IMR-90 (cell line): ENCODE measurements at regions not wholly inside any gene's neighbourhood (a gene's known extent, or its start where the extent isn't known, plus 50 kb on each side); places are given as distances from the start of the nearest gene placed in this dataset.

ENCODE experiments used
- ATAC-seq: fragments of 200-7000 bp; cut with Tn5 transposase; 2 replicates; pipeline ENCODE4 v1.9.1; 2020; ENCODE audit warnings: low read depth, mild to moderate bottlenecking, moderate library complexity
- BruUV-seq: library from RNA; stranded (reverse); fragments of 400-500 nt; replicated peaks from 2 replicates; lab custom pipeline; 2021; lab: Mats Ljungman, UMichigan
- CTCF ChIA-PET: fragments of 300-600 bp; formaldehyde crosslinking; extraction: SDS; loops from one replicate; lab custom pipeline; 2021; ENCODE audit warnings: antibody characterized with exemption; lab: Yijun Ruan, JAX
- POLR2A ChIA-PET: fragments of 300-600 bp; sonication (Branson Sonifier 250); formaldehyde crosslinking; loops from one replicate; lab custom pipeline; 2022; ENCODE audit warnings: antibody characterized with exemption; ENCODE audit not compliant: unreplicated experiment; lab: Charles Lee
- DNase-seq: peaks from one replicate; pipeline ENCODE4 v3.0.0; 2013
- H2AFZ ChIP-seq: replicated peaks from 2 replicates; pipeline ENCODE3; 2013; ENCODE audit warnings: low read length, mild to moderate bottlenecking; ENCODE audit not compliant: poor library complexity
- H2AK5ac ChIP-seq: 2 replicates; pipeline ENCODE4 v1.6.1; 2013; ENCODE audit warnings: low read depth, low read length, inconsistent platforms
- H2AK9ac ChIP-seq: replicated peaks from 2 replicates; pipeline ENCODE3; 2013; ENCODE audit warnings: mild to moderate bottlenecking, low read depth, low read length, moderate library complexity; ENCODE audit not compliant: poor library complexity
- H2BK120ac ChIP-seq: 2 replicates; pipeline ENCODE4 v1.6.1; 2013; ENCODE audit warnings: low read depth, low read length, inconsistent platforms
- H2BK15ac ChIP-seq: 3 replicates; pipeline ENCODE4 v1.6.1; 2013; ENCODE audit warnings: low read depth, low read length, inconsistent platforms
- H2BK20ac ChIP-seq: 2 replicates; pipeline ENCODE4 v1.6.1; 2013; ENCODE audit warnings: low read depth, mild to moderate bottlenecking, inconsistent platforms, low read length, moderate library complexity
- H2BK5ac ChIP-seq: 2 replicates; pipeline ENCODE4 v1.6.1; 2013; ENCODE audit warnings: mild to moderate bottlenecking, low read depth, low read length, inconsistent platforms; ENCODE audit not compliant: poor library complexity, severe bottlenecking
- H3K14ac ChIP-seq: replicated peaks from 2 replicates; pipeline ENCODE4 v1.6.1; 2013; ENCODE audit warnings: low read depth, low read length, inconsistent platforms
- H3K18ac ChIP-seq: 2 replicates; pipeline ENCODE4 v1.6.1; 2013; ENCODE audit warnings: low read depth, low read length, control low read depth
- H3K23ac ChIP-seq: 2 replicates; pipeline ENCODE4 v1.6.1; 2013; ENCODE audit warnings: low read depth, low read length, inconsistent platforms
- H3K27ac ChIP-seq: 2 replicates; pipeline ENCODE4 v1.5.1; 2013; ENCODE audit warnings: mild to moderate bottlenecking, control low read depth, low read length; ENCODE audit not compliant: insufficient read depth
- H3K27me3 ChIP-seq: 2 replicates; pipeline ENCODE4 v1.6.1; 2013; ENCODE audit warnings: low read length; ENCODE audit not compliant: control insufficient read depth, insufficient read depth
- H3K36me3 ChIP-seq: 2 replicates; pipeline ENCODE4 v1.6.1; 2013; ENCODE audit warnings: low read length, mixed read lengths; ENCODE audit not compliant: control insufficient read depth, insufficient read depth
- H3K4ac ChIP-seq: 2 replicates; pipeline ENCODE4 v1.6.1; 2013; ENCODE audit warnings: low read depth, low read length, inconsistent platforms
- H3K4me1 ChIP-seq: 2 replicates; pipeline ENCODE4 v1.6.1; 2013; ENCODE audit warnings: low read length, mixed read lengths; ENCODE audit not compliant: control insufficient read depth, insufficient read depth
- H3K4me2 ChIP-seq: 2 replicates; pipeline ENCODE4 v1.6.1; 2013; ENCODE audit warnings: low read depth, mild to moderate bottlenecking, control low read depth, low read length, moderate library complexity
- H3K4me3 ChIP-seq: 2 replicates; pipeline ENCODE4 v1.5.1; 2013; ENCODE audit warnings: low read depth, mild to moderate bottlenecking, control low read depth, low read length, moderate library complexity; ENCODE audit not compliant: insufficient read depth
- H3K56ac ChIP-seq: 2 replicates; pipeline ENCODE4 v1.6.1; 2013; ENCODE audit warnings: low read length, inconsistent platforms; ENCODE audit not compliant: insufficient read depth; ENCODE audit errors: extremely low read depth
- H3K79me1 ChIP-seq, 2 experiments: 2 replicates each; pipeline ENCODE4 v1.6.1; 2013; ENCODE audit warnings: low read length in 2 of 2, inconsistent platforms in 1 of 2, low read depth in 1 of 2
- H3K9ac ChIP-seq: 2 replicates; pipeline ENCODE4 v1.6.1; 2013; ENCODE audit warnings: low read depth, low read length, control low read depth
- H3K9me1 ChIP-seq: 2 replicates; pipeline ENCODE4 v1.6.1; 2013; ENCODE audit warnings: low read length, inconsistent platforms; ENCODE audit not compliant: insufficient read depth
- H3K9me3 ChIP-seq: 2 replicates; pipeline ENCODE4 v1.6.1; 2013; ENCODE audit warnings: low read length; ENCODE audit not compliant: control insufficient read depth, insufficient read depth
- H4K20me1 ChIP-seq: 2 replicates; pipeline ENCODE4 v1.6.1; 2013; ENCODE audit warnings: low read length, inconsistent platforms; ENCODE audit not compliant: insufficient read depth
- H4K5ac ChIP-seq: 2 replicates; pipeline ENCODE4 v1.6.1; 2013; ENCODE audit warnings: mild to moderate bottlenecking, low read depth, low read length, control low read depth
- H4K8ac ChIP-seq, 2 experiments: 2 replicates each; pipeline ENCODE4 v1.6.1; 2013; ENCODE audit warnings: low read depth in 2 of 2, low read length in 2 of 2, control low read depth in 1 of 2, inconsistent platforms in 1 of 2
- H4K91ac ChIP-seq: 2 replicates; pipeline ENCODE4 v1.6.1; 2013; ENCODE audit warnings: low read depth, low read length, inconsistent platforms; ENCODE audit not compliant: insufficient read depth
- CEBPB ChIP-seq: IDR thresholded peaks from 2 replicates; pipeline ENCODE4 v1.6.1; 2012; ENCODE audit warnings: low read depth, low read length, improper control_type of control experiment
- FOS ChIP-seq: fragments of 150-350 bp; IDR thresholded peaks from 2 replicates; pipeline ENCODE4 v1.6.1; 2016; ENCODE audit warnings: low read depth, low read length
- MAFK ChIP-seq: IDR thresholded peaks from 2 replicates; pipeline ENCODE4 v1.6.1; 2012; ENCODE audit warnings: low read depth, low read length, improper control_type of control experiment
- MAZ ChIP-seq: IDR thresholded peaks from 2 replicates; pipeline ENCODE4 v1.6.1; 2012; ENCODE audit warnings: low read depth, mild to moderate bottlenecking, low read length, improper control_type of control experiment, moderate library complexity, borderline replicate concordance
- RAD21 ChIP-seq: IDR thresholded peaks from 2 replicates; pipeline ENCODE4 v1.6.1; 2012; ENCODE audit warnings: low read length, improper control_type of control experiment
- USF2 ChIP-seq: fragments of 150-350 bp; IDR thresholded peaks from 2 replicates; pipeline ENCODE4 v1.6.1; 2017; ENCODE audit warnings: mild to moderate bottlenecking, antibody characterized with exemption, low read length, low read depth
- WGBS, 2 experiments: methylation state at CpG; one replicate each; pipeline versions ENCODE4 v1.1.5 to v1.1.7; 2013; ENCODE audit warnings: missing lambda C conversion rate in 2 of 2; ENCODE audit not compliant: insufficient read length in 1 of 2; ENCODE audit errors: extremely low coverage in 2 of 2; 5-methylcytosine and 5-hydroxymethylcytosine counted together
- dilution Hi-C: fragments of 300-500 bp; cut with HindIII; formaldehyde crosslinking; loops from one replicate; pipeline ENCODE4 v1.14.3; 2018; ENCODE audit warnings: low sequenced_read_pairs; ENCODE audit not compliant: unreplicated experiment
- in situ Hi-C: fragments of 300-500 bp; cut with MboI; formaldehyde crosslinking; loops from 3 replicates; pipeline ENCODE4 v1.14.3; 2019; ENCODE audit warnings: low sequenced_read_pairs, inconsistent platforms, mixed read lengths
- intact Hi-C: fragments of 100-400 bp; cut with micrococcal nuclease; formaldehyde crosslinking; loops from 2 replicates; pipeline ENCODE4 v1.10.0; 2022
- TF ChIP-seq, protein P1 (sequence below): conservative IDR thresholded peaks from 2 replicates; pipeline ENCODE4 v1.5.1; 2012; ENCODE audit warnings: mild to moderate bottlenecking, low read depth, low read length, improper control_type of control experiment

GRCh38 chr2:181738563-181738962 is 58.2 kb upstream of the NEUROD1 start:
- H3K27ac ChIP-seq, result no peak overlapping the region
- H3K79me1 ChIP-seq, result no peaks in the 10 kb centered on the region
- H2BK5ac ChIP-seq, result no peak overlapping the region
- H4K20me1 ChIP-seq, result no peaks in the 10 kb centered on the region
- no peak overlapping the region for H4K5ac ChIP-seq
- no peak overlapping the region for H2BK15ac ChIP-seq
- intact Hi-C loops (no loop called here), dilution Hi-C loops (no loop called here), in situ Hi-C loops (loop anchor here (5.0 kb wide), 1 partner anchor 339 kb away; no protein-coding TSS in a partner anchor)
- no CpG with 5 or more reads among the region's 4 CpGs for WGBS, 2 experiments
- no peaks in the 10 kb centered on the region for H3K36me3 ChIP-seq
- POLR2A ChIA-PET, result no interaction called here
- H2BK120ac ChIP-seq, result no peak overlapping the region
- H3K27me3 ChIP-seq, result no peaks in the 10 kb centered on the region
- H3K9me3 ChIP-seq, result no peaks in the 10 kb centered on the region
- no peak for ATAC-seq
- H3K18ac ChIP-seq, result no peak overlapping the region
- H3K9me1 ChIP-seq, result no peaks in the 10 kb centered on the region
- H3K4me1 ChIP-seq, result no peaks in the 10 kb centered on the region; the same call in 1 of the 2 replicates
- no peak for TF ChIP-seq CEBPB
- no peak for TF ChIP-seq MAFK
- TF ChIP-seq, protein P1, sequence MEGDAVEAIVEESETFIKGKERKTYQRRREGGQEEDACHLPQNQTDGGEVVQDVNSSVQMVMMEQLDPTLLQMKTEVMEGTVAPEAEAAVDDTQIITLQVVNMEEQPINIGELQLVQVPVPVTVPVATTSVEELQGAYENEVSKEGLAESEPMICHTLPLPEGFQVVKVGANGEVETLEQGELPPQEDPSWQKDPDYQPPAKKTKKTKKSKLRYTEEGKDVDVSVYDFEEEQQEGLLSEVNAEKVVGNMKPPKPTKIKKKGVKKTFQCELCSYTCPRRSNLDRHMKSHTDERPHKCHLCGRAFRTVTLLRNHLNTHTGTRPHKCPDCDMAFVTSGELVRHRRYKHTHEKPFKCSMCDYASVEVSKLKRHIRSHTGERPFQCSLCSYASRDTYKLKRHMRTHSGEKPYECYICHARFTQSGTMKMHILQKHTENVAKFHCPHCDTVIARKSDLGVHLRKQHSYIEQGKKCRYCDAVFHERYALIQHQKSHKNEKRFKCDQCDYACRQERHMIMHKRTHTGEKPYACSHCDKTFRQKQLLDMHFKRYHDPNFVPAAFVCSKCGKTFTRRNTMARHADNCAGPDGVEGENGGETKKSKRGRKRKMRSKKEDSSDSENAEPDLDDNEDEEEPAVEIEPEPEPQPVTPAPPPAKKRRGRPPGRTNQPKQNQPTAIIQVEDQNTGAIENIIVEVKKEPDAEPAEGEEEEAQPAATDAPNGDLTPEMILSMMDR, result no peak
- TF ChIP-seq RAD21, result no peak
- no peak for TF ChIP-seq USF2
- TF ChIP-seq FOS, result no peak
- TF ChIP-seq MAZ, result no peak
- DNase-seq, result no peak
- CTCF ChIA-PET, result interaction anchor here (0.6 to 1.1 kb wide), 7 partner anchors 68 to 1625 kb away, joined by 3 to 5 read pairs (median 3); no protein-coding TSS in a partner anchor
- H3K23ac ChIP-seq, result no peak overlapping the region
- H3K4ac ChIP-seq, result no peak overlapping the region
- H2AK9ac ChIP-seq, result no peak overlapping the region
- no peak overlapping the region for H3K56ac ChIP-seq
- no peak overlapping the region for H3K14ac ChIP-seq
- H2AFZ ChIP-seq, result no peak overlapping the region
- BruUV-seq, result no TSS peak
- no peak overlapping the region for H4K8ac ChIP-seq
- no peak overlapping the region for H2AK5ac ChIP-seq
- no peak overlapping the region for H2BK20ac ChIP-seq
- H3K4me2 ChIP-seq, result no peak overlapping the region
- H4K91ac ChIP-seq, result no peak overlapping the region
- no peak overlapping the region for H3K4me3 ChIP-seq
- H3K9ac ChIP-seq, result no peak overlapping the region
